Uterus (tissue), 3 donors: ENCODE measurements at regions not wholly inside any gene's neighbourhood (a gene's known extent, or its start where the extent isn't known, plus 50 kb on each side); places are given as distances from the start of the nearest gene placed in this dataset.

Experiments used
- DNase-seq, 2 donors: peaks; one replicate each; pipeline ENCODE4 v3.0.0-alpha.2; 2019 to 2020
- H3K27ac ChIP-seq, 2 donors: fragments of 200-600 bp; sonication (generic); 1 replicate in 1 of 2; 2 replicates in 1 of 2; pipeline ENCODE4 v1.5.1; 2016 to 2018
- H3K27me3 ChIP-seq, 2 donors: fragments of 200-600 bp; sonication (generic); one replicate each; pipeline ENCODE4 v1.5.1; 2018 to 2019; ENCODE audit warnings: control low read depth in 1 of 2
- H3K36me3 ChIP-seq, 2 donors: fragments of 200-600 bp; sonication (generic); one replicate each; pipeline ENCODE4 v1.5.1; 2019; ENCODE audit warnings: control low read depth in 1 of 2
- H3K4me1 ChIP-seq, 2 donors: fragments of 200-600 bp; sonication (generic); one replicate each; pipeline ENCODE4 v1.5.1; 2018 to 2019; ENCODE audit warnings: control low read depth in 1 of 2
- H3K4me3 ChIP-seq, 2 donors: fragments of 200-600 bp; sonication (generic); 1 replicate in 1 of 2; 2 replicates in 1 of 2; pipeline ENCODE4 v1.5.1; 2018 to 2019; ENCODE audit warnings: mild to moderate bottlenecking in 1 of 2
- H3K9me3 ChIP-seq, 2 donors: fragments of 200-600 bp; sonication (generic); one replicate each; pipeline ENCODE4 v1.5.1; 2019; ENCODE audit warnings: control low read depth in 1 of 2
- POLR2A ChIP-seq, 2 donors: fragments of 450-650 bp; IDR thresholded peaks; one replicate each; pipeline ENCODE4 v1.6.1; 2016; ENCODE audit warnings: antibody characterized with exemption in 2 of 2, mild to moderate bottlenecking in 1 of 2, moderate library complexity in 1 of 2
- intact Hi-C: fragments of 100-400 bp; cut with DNase I; formaldehyde crosslinking; loops from one replicate; pipeline ENCODE4 v1.15.1; 2023; ENCODE audit warnings: low total_unique reads
- TF ChIP-seq, protein P1 (sequence below), 4 experiments: fragments of 200-600 bp in 2 of 4; fragments of 450-650 bp in 2 of 4; sonication (generic) in 2 of 4; IDR thresholded peaks; one replicate each; pipeline ENCODE4 v1.5.1; 2016 to 2019; ENCODE audit warnings: antibody characterized with exemption in 4 of 4, mild to moderate bottlenecking in 2 of 4, moderate library complexity in 1 of 4
- donor health status: DM: yes; HTN: yes; CAD: no.

DNA sequence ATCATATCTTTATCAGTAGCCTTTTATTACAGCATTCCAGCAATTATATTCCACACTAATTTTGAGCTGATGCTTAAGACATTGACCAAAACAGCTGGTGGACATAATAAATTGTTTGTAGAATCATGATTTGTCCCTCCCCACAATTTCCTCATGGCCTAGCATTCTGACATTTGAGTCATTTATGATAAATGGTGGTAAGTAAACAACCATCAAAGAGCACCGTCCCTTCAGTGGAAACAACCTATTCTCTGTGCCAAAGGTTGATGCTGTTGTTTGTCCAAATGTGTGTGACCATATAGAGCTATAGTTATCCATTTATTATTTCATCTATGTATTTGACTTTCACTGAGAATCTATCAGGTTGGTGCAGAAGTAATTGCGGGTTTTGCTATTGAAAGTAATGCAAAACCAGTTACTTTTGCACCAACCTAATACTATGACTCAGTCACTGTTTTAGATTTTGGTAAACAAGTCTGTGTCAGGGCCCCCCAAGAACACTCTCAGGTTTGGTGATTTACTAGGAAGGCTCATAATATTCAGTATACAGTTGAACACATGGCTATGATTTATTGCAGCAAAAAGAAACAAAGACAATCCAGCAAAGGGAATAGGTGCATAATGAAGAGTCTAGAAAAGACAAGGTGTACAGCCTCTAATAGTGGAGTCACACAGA, 608.7 kb upstream of the REG3G start:
- TF ChIP-seq, protein P1, sequence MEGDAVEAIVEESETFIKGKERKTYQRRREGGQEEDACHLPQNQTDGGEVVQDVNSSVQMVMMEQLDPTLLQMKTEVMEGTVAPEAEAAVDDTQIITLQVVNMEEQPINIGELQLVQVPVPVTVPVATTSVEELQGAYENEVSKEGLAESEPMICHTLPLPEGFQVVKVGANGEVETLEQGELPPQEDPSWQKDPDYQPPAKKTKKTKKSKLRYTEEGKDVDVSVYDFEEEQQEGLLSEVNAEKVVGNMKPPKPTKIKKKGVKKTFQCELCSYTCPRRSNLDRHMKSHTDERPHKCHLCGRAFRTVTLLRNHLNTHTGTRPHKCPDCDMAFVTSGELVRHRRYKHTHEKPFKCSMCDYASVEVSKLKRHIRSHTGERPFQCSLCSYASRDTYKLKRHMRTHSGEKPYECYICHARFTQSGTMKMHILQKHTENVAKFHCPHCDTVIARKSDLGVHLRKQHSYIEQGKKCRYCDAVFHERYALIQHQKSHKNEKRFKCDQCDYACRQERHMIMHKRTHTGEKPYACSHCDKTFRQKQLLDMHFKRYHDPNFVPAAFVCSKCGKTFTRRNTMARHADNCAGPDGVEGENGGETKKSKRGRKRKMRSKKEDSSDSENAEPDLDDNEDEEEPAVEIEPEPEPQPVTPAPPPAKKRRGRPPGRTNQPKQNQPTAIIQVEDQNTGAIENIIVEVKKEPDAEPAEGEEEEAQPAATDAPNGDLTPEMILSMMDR (IDR thresholded peaks at IDR 0.05), result no peak
- no peak for TF ChIP-seq POLR2A (IDR thresholded peaks at IDR 0.05)

DNA sequence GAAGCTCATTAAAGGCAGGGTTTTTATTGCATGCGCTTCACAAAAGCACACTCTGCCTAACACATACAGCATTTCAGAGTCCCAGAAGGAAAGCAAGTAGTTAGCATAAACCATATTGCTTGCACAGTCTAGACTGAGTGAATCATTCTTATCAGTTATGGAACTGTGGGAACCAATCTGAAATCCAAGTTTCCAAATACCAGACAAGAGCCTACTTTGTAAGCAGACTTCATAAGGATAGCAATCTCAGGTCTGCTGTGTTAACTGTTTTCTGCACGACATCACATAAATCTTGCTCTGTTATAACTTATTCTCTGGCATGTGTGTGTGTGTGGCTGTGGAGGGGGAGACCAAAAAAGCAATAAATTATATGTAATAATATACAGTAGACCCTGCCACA, 608.1 kb upstream of the REG3G start:
- Histone ChIP-seq H3K27ac (no peak overlapping the region), H3K4me3 (no peak overlapping the region), H3K27me3 (no peaks in the 10 kb centered on the region), H3K4me1 (no peaks in the 10 kb centered on the region), H3K36me3 (no peaks in the 10 kb centered on the region), H3K9me3 (no peaks in the 10 kb centered on the region)
- TF ChIP-seq, protein P1 (IDR thresholded peaks at IDR 0.05), result no peak
- TF ChIP-seq POLR2A (IDR thresholded peaks at IDR 0.05), result no peak
- DNase-seq, result no peak
- intact Hi-C loops, result no loop called here

More for the DNA sequence above, 608.7 kb upstream of the REG3G start:
- Histone ChIP-seq H3K4me1 (no peaks in the 10 kb centered on the region), H3K36me3 (no peaks in the 10 kb centered on the region), H3K4me3 (no peak overlapping the region), H3K27me3 (no peaks in the 10 kb centered on the region), H3K9me3 (no peaks in the 10 kb centered on the region), H3K27ac (no peak overlapping the region)
- DNase-seq, result no peak
- intact Hi-C loops, result no loop called here

DNA sequence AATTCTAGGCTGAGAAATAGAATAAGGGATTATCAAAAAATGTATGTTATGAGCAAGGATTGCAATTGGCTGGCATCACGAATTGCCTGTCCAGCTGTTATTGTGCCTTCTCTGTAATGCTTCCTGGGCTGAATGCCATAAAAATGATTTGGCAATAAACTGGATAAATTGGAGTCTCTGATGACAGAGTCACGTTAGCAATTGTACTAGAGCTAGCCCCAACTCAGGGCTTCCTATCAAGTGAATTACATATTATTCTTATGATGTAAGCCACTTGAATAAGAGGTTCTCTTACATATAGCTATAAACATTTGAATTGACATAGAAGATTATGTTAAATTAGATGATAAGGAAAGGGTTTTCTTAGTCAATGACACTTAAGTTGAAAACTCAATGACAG, 607.5 kb upstream of the REG3G start:
- Histone ChIP-seq H3K9me3 (no peaks in the 10 kb centered on the region), H3K4me1 (no peaks in the 10 kb centered on the region), H3K36me3 (no peaks in the 10 kb centered on the region), H3K27me3 (no peaks in the 10 kb centered on the region), H3K27ac (no peak overlapping the region), H3K4me3 (no peak overlapping the region)
- no peak for DNase-seq
- no peak for TF ChIP-seq POLR2A (IDR thresholded peaks at IDR 0.05)
- TF ChIP-seq, protein P1 (IDR thresholded peaks at IDR 0.05), result no peak
- intact Hi-C loops, result no loop called here

DNA sequence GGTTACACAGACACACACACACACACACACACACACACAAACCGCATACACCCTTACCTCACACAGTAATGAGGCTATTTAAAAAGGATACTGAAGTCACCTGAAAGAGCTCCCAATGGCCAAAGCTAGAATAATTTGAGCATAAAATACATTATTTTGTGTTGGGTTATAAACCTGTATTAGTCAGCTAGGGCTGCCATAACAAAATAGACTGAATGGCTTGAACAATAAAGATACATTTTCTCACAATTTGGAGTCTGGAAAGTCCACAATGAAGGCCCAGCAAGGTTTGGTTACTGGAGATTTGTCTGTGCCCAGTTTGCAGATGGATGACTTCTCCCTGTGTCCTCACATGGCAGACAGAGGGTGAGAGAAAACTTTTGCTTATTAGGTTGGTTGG, 605.4 kb upstream of the REG3G start:
- DNase-seq, result no peak
- Histone ChIP-seq H3K4me1 (no peaks in the 10 kb centered on the region), H3K27ac (no peak overlapping the region), H3K27me3 (no peaks in the 10 kb centered on the region), H3K36me3 (no peaks in the 10 kb centered on the region), H3K4me3 (no peak overlapping the region), H3K9me3 (no peaks in the 10 kb centered on the region)
- intact Hi-C loops, result no loop called here
- no peak for TF ChIP-seq POLR2A (IDR thresholded peaks at IDR 0.05)
- TF ChIP-seq, protein P1 (IDR thresholded peaks at IDR 0.05), result no peak

DNA sequence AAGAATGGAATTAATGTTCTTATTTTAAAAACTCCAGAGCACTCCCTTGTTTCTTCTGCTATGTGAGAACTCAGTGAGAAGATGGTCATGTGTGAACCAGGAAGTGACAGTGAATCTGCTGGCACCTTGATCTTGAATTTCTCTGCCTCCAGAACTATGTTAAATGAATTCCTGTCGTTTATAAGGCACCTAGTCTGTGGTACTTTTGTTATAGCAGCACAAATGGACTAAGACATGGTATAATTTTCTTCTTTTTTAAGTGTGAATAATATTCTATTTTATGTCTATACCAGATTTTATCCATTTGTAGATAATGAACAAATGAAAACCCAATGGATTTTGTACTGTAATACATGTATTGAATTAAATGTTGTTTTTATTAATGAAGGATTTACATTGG, 601.9 kb upstream of the REG3G start:
- no peak overlapping the region for H3K4me3 ChIP-seq
- H3K27me3 ChIP-seq, result no peaks in the 10 kb centered on the region
- TF ChIP-seq, protein P1 (IDR thresholded peaks at IDR 0.05), result no peak
- TF ChIP-seq POLR2A (IDR thresholded peaks at IDR 0.05), result no peak
- no peak overlapping the region for H3K27ac ChIP-seq
- intact Hi-C loops, result no loop called here
- H3K9me3 ChIP-seq, result no peaks in the 10 kb centered on the region
- no peaks in the 10 kb centered on the region for H3K36me3 ChIP-seq
- DNase-seq, result no peak
- H3K4me1 ChIP-seq, result no peaks in the 10 kb centered on the region
